NCI-H82 treated with DMSO at 0.1 percent for 48 hours (cell line): ENCODE measurements at regions not wholly inside any gene's neighbourhood (a gene's known extent, or its start where the extent isn't known, plus 50 kb on each side); places are given as distances from the start of the nearest gene placed in this dataset.

Experiments
- DNase-seq: peaks from one replicate; lab custom pipeline; 2025; ENCODE audit not compliant: unreplicated experiment; lab: John Stamatoyannopoulos, UW

DNA sequence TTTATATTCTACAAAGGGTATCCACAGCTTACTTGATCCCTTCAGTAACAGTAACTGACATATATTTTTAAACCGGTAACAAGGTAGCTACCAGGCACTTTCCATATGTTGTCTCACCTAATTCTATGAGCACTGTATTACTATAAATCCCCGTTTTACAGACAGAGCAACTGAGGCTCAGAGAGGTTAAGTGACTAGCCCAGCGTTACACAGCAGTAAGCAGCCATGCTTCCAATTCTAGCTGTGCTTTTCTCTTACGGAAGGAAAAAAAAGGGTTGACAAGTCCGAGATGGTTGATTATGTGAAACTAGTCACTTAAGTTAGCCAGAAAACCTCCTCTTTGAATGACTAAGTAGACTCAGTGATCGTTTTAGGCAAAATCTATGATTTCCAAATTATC is 187.3 kb upstream of the LHX5 start:
- no peak for DNase-seq

DNA sequence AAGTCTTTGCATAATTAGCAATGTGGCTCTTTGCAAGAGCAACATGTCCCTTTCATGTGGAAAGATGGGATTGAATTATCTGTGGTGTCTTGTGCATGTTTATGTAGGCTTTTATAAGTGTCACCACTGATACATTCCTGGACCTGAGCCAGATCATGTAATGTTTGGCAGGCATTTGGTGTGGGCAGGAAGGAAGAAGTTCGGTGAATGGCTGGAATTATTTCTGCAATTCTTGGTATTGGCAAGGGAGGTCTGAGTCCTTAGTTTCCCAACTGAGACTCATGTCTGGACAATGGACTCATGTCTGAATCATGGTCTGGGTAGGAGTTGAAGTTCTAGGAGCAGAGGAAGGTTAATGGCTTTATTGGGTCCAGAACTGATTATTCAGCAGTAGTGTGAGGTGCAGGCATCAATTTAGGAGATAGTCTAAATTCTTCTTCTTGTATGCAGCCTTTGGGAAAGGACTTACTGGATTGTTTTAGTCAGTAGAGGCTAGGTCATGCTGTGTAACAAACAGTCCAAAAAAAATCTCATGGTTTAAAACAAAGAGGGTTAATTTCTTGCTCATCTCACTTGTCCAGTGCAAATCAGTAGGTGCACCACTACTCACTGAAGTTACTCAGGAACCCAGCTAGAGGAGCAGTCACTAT is 186.5 kb upstream of the LHX5 start:
- DNase-seq = no peak

DNA sequence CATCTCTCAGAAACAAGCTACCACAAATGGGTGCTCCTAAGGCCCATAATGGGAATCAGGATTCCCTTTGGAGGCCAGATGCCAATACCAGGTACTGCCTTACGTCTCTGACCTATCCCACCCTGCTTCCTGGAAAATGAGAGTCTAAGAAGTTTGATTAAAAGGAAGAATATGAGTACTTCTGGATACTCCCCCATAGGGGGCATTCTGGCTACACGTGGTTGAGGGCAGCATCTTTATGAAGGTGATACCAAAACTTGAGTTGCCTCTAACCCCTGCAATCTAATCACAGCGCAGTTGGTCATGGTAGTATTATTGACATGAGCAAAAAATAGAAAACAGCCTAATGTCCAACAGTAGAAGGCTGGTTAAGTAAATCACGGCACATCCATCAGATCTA is 184.2 kb upstream of the LHX5 start:
- DNase-seq = no peak

DNA sequence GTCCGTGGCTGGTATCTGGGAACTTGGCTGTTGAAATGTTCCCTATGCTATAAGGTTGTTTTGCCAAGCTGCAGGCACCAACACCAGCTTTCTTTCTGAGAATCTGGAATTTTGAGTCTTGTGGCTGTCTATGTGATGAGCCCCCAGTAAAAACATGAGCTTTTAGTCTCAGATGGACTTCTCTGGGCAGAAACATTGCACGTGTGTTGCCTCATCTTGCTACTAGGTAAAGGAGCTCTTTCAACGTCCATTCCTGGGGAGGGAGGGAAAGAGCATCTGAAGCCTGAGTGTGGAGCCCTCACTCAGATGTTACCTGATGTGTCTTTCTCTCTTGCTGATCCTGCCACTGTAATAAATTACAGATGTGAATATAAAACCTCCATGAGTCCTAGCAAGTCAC is 183.8 kb upstream of the LHX5 start:
- no peak for DNase-seq

DNA sequence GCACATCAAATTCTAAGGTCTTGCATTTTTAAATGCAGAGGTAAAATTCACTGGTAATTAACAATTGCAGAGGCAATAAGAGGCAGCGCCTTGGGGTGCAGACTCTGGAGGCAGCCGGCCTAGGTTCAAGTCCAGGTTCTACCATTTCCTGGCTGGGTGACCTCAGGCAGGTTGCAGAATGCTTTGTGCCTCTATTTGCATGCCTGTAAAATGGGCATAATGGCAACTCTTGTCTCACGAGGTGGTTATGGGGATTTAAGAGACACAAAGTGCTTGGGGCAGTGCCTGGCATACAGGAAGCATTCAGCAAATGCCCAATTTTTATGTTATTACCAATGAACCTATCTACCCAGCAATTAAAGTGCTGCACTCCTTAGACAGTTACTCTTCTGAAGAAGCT is 180.0 kb upstream of the LHX5 start:
- no peak for DNase-seq

DNA sequence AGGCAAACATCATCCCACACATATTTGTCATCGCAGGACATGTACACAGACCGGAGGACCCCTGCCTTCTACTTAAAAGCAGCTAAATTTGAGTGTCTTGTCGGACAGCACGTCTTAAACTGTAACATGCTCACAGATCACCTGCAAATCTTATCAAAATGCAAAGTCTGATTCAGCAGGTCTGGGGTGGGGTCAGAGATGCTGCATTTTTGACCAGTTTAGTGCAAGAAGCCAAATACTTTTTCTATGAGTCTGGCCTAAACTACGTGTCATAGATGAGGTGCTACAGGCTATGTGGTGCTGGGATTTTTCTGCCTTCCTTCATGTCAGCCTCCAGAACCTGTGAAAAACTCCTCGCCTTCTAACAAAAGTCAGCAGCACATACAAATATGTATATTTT is 178.8 kb upstream of the LHX5 start:
- no peak for DNase-seq

DNA sequence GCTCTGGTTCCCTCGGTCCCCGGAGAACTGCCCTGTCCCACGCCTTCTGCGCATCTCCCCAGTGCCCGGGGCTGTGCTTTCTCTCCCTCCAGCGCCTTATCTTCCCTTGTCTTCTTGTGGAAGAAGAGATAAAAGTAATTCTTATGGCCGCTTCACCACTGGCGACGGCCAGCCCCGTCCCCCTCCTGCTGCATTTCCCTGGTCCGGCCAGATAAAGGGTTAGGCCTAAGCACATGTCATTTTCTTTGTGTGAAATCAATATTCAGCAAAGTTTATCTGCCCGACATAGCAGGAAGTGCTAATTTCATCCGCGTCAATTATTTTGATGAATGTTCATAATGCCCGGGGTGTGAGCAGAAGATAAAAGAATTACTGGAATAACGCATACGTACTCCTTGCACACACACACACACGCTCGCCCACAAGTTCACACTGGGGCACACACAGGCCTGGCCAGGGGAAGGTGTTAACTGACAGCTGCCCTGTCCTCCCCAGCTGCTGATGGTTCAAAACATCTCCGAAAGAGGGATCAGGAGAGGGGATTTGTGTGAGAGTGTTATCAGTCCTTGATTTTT is 177.7 kb upstream of the LHX5 start:
- DNase-seq = no peak

DNA sequence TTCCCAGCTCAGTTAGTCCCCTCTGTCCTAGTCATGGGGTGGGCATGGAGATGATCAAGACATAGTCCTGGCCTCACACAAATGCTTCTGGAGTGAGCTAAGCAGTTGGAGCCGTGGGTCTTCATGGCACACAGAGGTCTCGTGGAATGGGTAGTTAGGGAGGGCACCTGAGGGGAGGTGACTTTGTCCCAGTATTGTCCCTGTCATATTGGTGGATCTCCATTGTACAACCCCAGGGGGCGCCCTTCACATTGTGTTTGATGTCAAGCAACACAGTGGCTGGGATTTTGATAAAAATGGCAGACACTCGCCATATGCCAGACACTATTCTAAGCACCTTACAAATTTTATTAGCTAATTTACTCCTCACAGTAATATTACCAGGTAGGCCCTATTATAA is 175.4 kb upstream of the LHX5 start:
- DNase-seq = peak; percentile 22

DNA sequence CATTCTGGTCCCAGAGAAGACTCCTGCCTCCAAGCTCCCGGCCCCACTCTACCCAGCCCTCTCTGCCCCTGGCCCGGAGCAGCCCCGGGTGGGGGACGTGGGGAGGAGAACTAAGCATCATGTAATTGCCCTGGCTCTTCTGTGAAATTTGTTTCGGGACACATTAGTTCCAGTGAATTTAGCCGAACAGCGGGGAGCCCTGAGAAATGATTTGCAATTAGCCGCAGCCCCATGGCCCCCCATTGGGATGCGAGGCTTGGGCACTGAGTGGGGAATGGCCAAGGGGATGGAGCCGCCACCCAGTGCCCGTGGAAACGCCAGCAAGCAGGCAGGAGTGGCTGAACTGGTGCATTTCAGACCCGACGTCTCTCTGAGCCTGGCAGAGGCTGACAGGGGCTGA is 173.9 kb upstream of the LHX5 start:
- no peak for DNase-seq

DNA sequence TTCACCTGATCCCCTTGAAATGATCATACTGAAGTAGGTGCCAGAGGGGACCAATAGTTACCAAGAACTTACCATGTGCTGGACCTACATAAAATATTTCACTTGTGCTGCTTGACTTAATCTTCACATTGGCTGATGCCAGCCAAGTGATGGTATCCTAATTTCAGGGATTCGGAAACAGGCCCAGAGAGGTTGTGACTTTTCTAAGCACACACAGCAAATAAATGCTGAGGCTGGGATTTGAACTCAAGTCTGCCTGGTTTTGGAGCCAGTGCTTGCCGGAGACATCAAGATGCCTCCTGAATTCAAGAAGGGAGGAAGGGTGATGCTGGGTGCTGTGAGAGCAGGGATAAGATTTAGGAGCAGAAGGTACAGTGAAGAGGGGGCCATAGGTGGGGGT is 173.5 kb upstream of the LHX5 start:
- no peak for DNase-seq

DNA sequence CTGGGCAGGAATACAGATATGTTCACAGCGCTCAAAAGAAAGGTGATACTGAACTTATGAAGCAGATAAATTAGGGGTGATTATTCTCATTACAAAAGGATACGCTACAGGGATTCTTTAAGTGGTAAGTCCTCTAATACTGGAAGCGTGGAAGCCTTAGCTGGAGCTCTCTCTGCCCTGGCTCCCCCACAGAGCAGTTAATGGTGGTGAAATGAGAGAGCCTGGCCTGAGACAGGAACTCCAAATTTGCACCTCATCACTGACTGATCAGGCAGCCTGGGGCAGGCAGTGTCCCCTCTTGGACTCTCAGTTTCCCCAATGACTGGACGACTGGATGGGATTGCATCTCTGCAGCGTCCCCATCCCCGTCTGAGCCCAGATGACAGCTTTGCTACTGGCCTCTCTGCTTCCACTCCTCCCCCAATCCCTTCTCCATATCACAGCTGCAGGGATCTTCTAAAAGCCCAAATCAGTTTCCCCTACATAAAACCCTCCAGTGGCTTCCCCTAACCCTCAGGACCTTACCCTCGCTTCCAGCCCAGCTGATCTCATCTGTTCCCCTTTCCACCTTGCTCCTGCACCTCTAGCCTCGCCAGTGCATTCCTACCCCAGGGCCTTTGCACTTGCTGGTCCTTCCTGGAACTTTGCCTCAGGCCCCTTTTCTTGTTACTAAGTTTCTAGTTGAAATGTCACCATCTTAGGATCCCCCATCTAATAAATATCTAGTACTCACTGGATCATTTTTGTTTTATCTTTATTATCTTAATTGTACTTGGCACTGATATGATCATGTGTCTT is 171.7 kb upstream of the LHX5 start:
- no peak for DNase-seq

DNA sequence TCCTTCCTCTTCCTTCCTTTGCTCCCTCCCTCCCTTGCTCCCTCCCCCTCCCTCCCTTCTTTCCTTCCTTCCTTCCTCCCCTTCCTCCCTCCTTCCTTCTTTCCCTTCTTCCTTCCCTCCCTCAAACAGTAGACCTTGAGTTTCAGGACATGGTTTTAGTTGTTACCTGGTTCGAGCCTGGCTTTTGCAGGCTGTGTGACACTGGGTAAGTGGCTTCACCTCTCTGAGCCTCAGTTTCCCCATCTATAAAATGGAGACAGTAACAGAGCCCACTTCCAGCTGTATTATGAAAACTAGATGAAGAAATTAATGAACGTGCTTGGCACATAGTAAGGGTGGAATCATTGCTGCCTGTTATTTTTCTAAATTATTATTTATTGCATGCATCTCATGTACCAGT is 171.0 kb upstream of the LHX5 start:
- DNase-seq = no peak

DNA sequence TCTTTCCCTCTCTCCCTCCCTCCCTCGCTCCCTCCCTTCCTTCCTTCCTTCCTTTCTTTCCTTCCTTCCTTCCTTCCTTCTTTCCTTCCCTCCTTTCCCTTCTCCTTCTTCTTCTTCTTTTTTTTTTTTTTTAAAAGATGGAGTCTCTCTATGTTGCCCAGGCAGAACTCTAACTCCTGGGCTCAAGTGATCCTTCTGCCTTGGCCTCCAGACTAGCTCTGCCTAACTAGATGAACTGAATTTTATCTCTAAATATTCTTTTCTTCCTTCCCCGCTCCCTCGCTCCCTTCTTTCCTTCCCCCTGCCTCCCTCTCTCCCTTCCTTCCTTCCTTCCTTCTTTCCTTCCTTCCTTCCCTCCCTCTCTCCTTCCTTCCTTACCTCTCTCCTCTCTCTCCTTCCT is 170.5 kb upstream of the LHX5 start:
- DNase-seq = no peak

DNA sequence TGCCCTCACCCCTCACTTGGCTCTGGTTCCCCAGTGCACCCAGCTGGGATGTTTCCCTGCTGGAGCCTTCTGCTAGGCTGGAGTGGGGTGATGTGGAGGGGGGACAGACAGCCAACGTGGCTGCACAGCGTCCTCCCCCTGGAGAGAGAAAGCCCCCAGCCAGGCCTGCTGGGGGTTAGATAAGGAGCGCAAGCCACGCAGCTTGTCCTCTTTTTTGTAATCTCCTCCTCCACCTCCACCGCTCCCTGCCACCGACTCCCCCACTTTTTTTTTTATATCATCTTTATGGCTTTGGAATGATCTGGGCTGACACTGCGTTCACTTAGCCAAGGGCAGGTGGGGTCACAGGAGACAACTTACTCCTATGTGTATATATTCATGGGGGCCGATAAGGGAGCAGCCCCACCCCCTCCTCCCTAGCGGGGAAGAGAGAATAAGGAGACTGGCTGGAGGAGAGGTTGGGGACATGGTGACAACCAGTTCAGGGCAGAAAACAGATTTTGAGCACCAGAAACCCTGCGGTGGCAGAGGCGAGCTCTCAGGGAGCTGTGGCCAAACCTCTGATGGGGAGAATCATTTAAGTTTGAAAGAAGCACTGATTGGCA is 169.9 kb upstream of the LHX5 start:
- DNase-seq = no peak

DNA sequence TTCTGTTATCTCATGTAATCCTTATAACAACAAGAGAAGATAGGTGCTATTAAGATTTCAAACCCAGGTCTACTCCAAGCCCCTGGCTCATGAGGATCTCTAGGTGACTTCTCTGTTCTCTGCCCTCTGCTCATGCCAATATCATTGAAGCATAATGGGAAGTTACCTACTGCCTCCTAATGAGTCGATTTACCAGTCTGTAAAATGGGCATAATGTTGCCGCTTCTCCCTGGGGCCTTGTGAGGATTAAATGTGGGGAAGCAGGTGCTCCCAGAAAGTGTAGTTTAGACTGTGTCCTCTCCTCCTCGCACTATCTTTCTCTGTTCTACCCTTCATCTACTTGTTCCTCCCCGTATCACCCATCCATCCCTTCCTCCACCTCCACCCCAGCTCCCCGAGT is 169.2 kb upstream of the LHX5 start:
- DNase-seq = no peak

DNA sequence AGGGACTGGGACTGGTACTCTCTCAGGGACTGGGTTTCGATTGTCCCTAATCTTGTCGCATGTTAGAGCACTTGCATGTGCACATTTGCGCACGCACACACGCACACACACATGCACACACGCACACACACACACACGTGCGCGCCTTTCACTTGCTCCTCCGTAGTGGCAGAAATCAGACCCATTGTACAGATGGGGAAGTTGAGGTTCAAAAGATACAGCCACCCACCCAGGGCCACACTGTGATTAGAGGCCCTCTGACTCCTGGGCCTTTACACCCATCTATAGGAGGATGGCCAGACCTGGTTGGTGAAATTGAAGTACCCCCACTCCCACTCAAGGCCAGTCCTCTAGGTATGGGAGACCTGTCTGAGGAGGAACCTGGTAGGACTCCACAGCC is 167.8 kb upstream of the LHX5 start:
- DNase-seq = no peak

DNA sequence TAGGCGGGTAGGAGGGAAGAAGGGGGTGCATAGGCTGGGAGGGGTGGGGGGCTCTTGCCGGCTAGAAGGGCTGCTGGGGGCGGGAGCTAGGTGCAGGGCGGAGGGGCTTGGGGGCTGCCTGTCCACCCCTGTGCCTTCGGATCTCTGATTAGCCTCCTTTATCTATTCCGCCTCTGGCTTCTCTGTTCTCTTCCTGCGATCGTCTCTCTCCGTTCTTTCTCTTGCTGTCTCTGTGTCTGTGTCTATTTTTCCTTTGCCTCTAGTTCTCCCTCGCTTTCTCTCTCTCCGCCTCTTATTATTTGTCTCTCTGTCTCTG is 166.7 kb upstream of the LHX5 start:
- no peak for DNase-seq

DNA sequence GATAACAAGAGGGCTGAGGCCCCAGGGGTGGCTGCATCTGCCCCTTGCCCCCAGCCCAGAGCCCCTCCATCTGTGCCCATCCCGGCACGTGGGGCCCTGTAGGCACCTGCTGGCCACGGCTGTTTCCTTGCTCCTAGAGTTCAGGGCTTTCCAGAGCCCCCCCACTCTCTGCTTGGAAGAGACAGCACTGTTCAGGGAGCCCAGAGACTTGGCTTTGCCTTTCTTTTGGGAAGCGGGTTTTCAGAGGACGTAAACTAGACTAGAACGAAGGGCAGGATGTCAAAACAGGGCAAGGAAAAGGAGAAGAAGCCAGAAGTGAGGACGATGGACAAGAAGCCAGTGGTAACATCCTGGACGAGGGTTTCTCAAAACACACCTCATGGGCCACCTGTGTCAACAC is 163.3 kb upstream of the LHX5 start:
- no peak for DNase-seq

DNA sequence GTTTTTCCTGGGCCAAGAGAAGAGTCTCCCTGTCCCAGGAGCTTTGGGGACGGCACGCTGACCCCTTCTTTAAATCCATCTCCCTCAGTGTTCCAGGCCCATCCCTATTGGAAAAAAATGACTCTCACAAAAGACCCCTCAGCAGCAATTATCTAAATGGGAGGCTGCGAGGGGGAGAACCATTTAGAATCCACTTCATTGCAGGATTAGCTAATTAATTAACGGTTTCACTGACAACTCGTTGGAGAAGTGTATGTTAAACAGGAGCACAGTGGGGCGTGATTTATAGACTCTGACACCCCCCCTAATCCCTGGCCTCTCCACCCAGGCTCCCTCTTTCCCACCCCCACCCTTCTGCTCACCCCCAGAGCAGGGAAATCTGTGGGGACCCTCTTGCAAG is 162.8 kb upstream of the LHX5 start:
- DNase-seq = peak; percentile 37

DNA sequence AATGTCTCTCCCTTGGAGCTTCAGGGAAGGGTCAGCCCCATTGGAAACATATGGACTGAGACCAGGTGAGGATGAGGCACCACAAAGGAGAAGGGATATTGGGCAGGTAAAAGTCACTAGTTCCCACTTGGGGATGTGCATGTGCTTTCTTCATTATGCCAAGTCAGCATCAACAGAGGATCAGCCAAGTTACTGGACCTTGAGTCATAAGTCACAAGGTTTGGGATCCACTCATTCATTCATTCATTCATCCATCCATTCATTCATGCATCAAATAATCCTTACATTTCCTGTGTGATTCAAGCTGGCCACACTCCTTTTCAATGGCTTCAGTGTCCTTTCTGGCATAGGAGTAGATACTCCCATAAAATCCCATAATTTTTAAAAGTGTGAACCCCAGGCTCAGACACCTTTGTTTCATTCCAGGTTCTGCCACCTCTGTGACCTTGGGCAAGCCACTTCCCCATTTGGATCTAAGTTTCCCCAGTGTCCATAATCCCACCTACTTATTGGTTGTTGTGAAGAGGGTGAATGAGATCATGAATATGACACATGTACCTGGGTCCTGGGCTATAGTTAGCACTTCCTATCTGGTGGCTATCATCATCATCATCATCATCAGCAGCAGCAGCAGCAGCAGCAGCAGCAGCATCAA is 162.1 kb upstream of the LHX5 start:
- no peak for DNase-seq

DNA sequence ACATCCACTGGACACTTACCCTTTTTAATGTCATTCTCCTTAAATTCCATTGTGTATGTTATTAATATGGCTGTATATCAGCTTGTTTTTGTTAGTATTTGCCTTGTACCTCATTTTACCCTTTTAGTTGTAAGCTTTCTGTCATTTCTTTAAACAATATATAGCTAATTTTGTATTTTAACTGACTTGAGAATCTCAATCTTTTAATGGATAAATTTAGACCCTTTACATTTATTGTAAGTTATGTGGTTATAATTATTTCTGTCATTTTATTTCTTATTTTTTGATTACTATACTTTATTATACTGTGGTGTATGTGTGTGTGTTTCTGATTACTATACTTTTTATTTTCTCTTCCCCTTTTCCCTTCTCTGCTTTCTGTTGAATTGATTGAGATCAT is 159.0 kb upstream of the LHX5 start:
- no peak for DNase-seq

DNA sequence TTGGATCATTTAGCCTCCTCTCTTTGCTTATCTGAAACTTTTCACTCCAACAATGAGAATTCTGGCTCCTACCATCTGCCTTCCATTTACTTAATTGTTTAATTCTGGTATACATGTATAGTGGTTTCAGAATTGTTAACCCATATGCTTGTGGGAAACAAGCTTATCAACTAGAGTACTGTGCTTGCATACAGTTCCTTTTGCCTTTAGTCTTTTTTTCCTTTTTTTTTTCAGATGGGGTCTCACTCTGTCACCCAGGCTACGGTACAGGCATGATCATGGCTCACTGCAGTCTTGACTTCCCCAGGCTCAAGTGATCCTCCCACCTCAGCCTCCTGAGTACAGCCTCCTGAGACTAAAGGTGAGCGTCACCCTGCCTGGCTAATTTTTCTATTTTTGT is 153.8 kb upstream of the LHX5 start:
- no peak for DNase-seq
